Left ventricle myocardium inferior (tissue), 1 donor: ENCODE measurements at regions not wholly inside any gene's neighbourhood (a gene's known extent, or its start where the extent isn't known, plus 50 kb on each side); places are given as distances from the start of the nearest gene placed in this dataset.

Experiments used
- DNase-seq: peaks from one replicate; pipeline ENCODE4 v3.0.0-alpha.2; 2020
- H3K27ac ChIP-seq: fragments of 200-600 bp; replicated peaks from 2 replicates; pipeline ENCODE4 v1.8.0; 2021
- H3K27me3 ChIP-seq: fragments of 200-600 bp; 2 replicates; pipeline ENCODE4 v1.8.0; 2021; ENCODE audit warnings: low read depth
- H3K36me3 ChIP-seq: fragments of 200-600 bp; 2 replicates; pipeline ENCODE4 v1.8.0; 2021
- H3K4me1 ChIP-seq: fragments of 200-600 bp; 2 replicates; pipeline ENCODE4 v1.8.0; 2021
- H3K4me3 ChIP-seq: fragments of 200-600 bp; 2 replicates; pipeline ENCODE4 v1.8.0; 2021; ENCODE audit warnings: mild to moderate bottlenecking, moderate library complexity
- H3K9me3 ChIP-seq: fragments of 200-600 bp; replicated peaks from 2 replicates; pipeline ENCODE4 v1.8.0; 2021
- intact Hi-C: fragments of 100-400 bp; cut with micrococcal nuclease; formaldehyde crosslinking; loops from one replicate; pipeline ENCODE4 v1.11.0; 2022
- TF ChIP-seq, protein P1 (sequence below): fragments of 200-600 bp; IDR thresholded peaks from 2 replicates; pipeline ENCODE4 v1.8.0; 2021; ENCODE audit warnings: antibody characterized with exemption, mild to moderate bottlenecking, borderline replicate concordance
- donor health status: DM: no; HTN: yes; CAD: no; lungs with severe emphysema.

DNA sequence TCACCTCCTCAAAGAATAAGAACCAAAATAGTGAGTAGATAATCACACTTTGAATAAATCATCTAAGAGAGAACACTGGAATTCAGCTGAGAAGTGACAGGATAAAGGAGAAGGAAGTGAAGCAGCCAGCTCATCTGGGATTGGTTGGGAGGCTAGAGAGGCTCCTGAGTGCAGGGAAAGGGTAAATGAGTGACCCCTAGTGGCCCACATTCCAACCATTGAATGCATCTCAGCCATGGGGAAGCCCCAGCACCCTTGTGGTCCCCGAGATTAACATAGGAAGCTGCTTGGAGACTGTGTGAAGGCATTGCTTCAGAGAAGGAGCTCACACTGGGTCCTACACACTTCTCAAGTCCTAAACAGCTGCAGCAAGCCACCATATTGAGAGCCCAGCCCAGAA is 82.3 kb downstream of the JRKL start:
- Histone ChIP-seq H3K27me3 (no peaks in the 10 kb centered on the region), H3K4me1 (no peaks in the 10 kb centered on the region), H3K36me3 (no peaks in the 10 kb centered on the region), H3K27ac (no peak overlapping the region), H3K9me3 (peaks cover 41% of the 10 kb centered on the region), H3K4me3 (no peak overlapping the region)
- TF ChIP-seq, protein P1, sequence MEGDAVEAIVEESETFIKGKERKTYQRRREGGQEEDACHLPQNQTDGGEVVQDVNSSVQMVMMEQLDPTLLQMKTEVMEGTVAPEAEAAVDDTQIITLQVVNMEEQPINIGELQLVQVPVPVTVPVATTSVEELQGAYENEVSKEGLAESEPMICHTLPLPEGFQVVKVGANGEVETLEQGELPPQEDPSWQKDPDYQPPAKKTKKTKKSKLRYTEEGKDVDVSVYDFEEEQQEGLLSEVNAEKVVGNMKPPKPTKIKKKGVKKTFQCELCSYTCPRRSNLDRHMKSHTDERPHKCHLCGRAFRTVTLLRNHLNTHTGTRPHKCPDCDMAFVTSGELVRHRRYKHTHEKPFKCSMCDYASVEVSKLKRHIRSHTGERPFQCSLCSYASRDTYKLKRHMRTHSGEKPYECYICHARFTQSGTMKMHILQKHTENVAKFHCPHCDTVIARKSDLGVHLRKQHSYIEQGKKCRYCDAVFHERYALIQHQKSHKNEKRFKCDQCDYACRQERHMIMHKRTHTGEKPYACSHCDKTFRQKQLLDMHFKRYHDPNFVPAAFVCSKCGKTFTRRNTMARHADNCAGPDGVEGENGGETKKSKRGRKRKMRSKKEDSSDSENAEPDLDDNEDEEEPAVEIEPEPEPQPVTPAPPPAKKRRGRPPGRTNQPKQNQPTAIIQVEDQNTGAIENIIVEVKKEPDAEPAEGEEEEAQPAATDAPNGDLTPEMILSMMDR: no peak
- intact Hi-C loops: no loop called here
- DNase-seq: no peak

GRCh38 chr11:96474263-96474662 is 84.5 kb downstream of the JRKL start:
- H3K27me3 ChIP-seq: no peaks in the 10 kb centered on the region
- intact Hi-C loops: no loop called here
- no peak overlapping the region for H3K4me3 ChIP-seq
- H3K9me3 ChIP-seq: peaks cover 61% of the 10 kb centered on the region
- no peaks in the 10 kb centered on the region for H3K36me3 ChIP-seq
- TF ChIP-seq, protein P1: no peak
- no peak for DNase-seq
- no peak overlapping the region for H3K27ac ChIP-seq
- no peaks in the 10 kb centered on the region for H3K4me1 ChIP-seq

GRCh38 chr11:96481204-96481603 is 91.4 kb downstream of the JRKL start:
- H3K27ac ChIP-seq: peak overlapping the region; percentile 55
- no peak for DNase-seq
- peaks cover 27% of the 10 kb centered on the region for H3K4me1 ChIP-seq
- TF ChIP-seq, protein P1: no peak
- H3K9me3 ChIP-seq: peaks cover 28% of the 10 kb centered on the region
- H3K36me3 ChIP-seq: no peaks in the 10 kb centered on the region
- H3K4me3 ChIP-seq: no peak overlapping the region
- H3K27me3 ChIP-seq: no peaks in the 10 kb centered on the region
- intact Hi-C loops: no loop called here

- intact Hi-C loops: no loop called here
- H3K4me3 ChIP-seq: no peak overlapping the region
- H3K9me3 ChIP-seq: peaks cover 23% of the 10 kb centered on the region
- H3K27ac ChIP-seq: peak overlapping the region; percentile 55
- H3K36me3 ChIP-seq: no peaks in the 10 kb centered on the region
- TF ChIP-seq, protein P1: no peak
- DNase-seq: no peak
- H3K27me3 ChIP-seq: no peaks in the 10 kb centered on the region
- peaks cover 27% of the 10 kb centered on the region for H3K4me1 ChIP-seq
Measured at GRCh38 chr11:96481771-96482170, 92.0 kb downstream of the JRKL start.

GRCh38 chr11:96482193-96482592 is 92.4 kb downstream of the JRKL start:
- intact Hi-C loops: no loop called here
- TF ChIP-seq, protein P1: no peak
- Histone ChIP-seq H3K4me1 (peaks cover 27% of the 10 kb centered on the region), H3K9me3 (peaks cover 19% of the 10 kb centered on the region), H3K27me3 (no peaks in the 10 kb centered on the region), H3K27ac (peak overlapping the region; percentile 55), H3K36me3 (no peaks in the 10 kb centered on the region), H3K4me3 (no peak overlapping the region)
- DNase-seq: no peak
